HEK293 (cell line): ENCODE measurements at regions not wholly inside any gene's neighbourhood (a gene's known extent, or its start where the extent isn't known, plus 50 kb on each side); places are given as distances from the start of the nearest gene placed in this dataset.

Experiments used
- BCL11B ChIP-seq: fragments of 450-650 bp; formaldehyde crosslinking; IDR thresholded peaks from 2 replicates; pipeline ENCODE4 v1.5.1; 2016; ENCODE audit warnings: low read depth, missing biosample characterization, missing genetic modification characterization
- CTCF ChIP-seq: fragments of 450-650 bp; formaldehyde crosslinking; IDR thresholded peaks from 2 replicates; pipeline ENCODE4 v1.5.1; 2016; ENCODE audit warnings: missing biosample characterization, missing genetic modification characterization
- ELK4 ChIP-seq: IDR thresholded peaks from 2 replicates; pipeline ENCODE4 v1.6.1; 2011; ENCODE audit warnings: mild to moderate bottlenecking, low read depth, low read length, borderline replicate concordance
- PATZ1 ChIP-seq: fragments of 450-650 bp; formaldehyde crosslinking; IDR thresholded peaks from 2 replicates; pipeline ENCODE4 v1.5.1; 2016; ENCODE audit warnings: missing biosample characterization, missing genetic modification characterization
- ZBTB17 ChIP-seq: fragments of 450-650 bp; formaldehyde crosslinking; IDR thresholded peaks from 2 replicates; pipeline ENCODE4 v1.5.1; 2016; ENCODE audit warnings: missing biosample characterization, missing genetic modification characterization
- ZBTB20 ChIP-seq: fragments of 450-650 bp; formaldehyde crosslinking; IDR thresholded peaks from 2 replicates; pipeline ENCODE4 v1.5.1; 2016; ENCODE audit warnings: missing biosample characterization, missing genetic modification characterization
- ZNF10 ChIP-seq: fragments of 450-650 bp; formaldehyde crosslinking; IDR thresholded peaks from 2 replicates; pipeline ENCODE4 v1.5.1; 2017; ENCODE audit warnings: missing biosample characterization, missing genetic modification characterization
- ZNF394 ChIP-seq: fragments of 450-650 bp; formaldehyde crosslinking; IDR thresholded peaks from 2 replicates; pipeline ENCODE4 v1.5.1; 2016; ENCODE audit warnings: missing biosample characterization, missing genetic modification characterization, mild to moderate bottlenecking, moderate library complexity, borderline replicate concordance
- ZNF423 ChIP-seq: fragments of 450-650 bp; formaldehyde crosslinking; IDR thresholded peaks from 2 replicates; pipeline ENCODE4 v1.5.1; 2016; ENCODE audit warnings: missing biosample characterization, missing genetic modification characterization
- ZSCAN30 ChIP-seq: fragments of 450-650 bp; IDR thresholded peaks from 2 replicates; pipeline ENCODE4 v1.5.1; 2018; ENCODE audit warnings: missing biosample characterization, mild to moderate bottlenecking, missing genetic modification characterization, moderate library complexity

DNA sequence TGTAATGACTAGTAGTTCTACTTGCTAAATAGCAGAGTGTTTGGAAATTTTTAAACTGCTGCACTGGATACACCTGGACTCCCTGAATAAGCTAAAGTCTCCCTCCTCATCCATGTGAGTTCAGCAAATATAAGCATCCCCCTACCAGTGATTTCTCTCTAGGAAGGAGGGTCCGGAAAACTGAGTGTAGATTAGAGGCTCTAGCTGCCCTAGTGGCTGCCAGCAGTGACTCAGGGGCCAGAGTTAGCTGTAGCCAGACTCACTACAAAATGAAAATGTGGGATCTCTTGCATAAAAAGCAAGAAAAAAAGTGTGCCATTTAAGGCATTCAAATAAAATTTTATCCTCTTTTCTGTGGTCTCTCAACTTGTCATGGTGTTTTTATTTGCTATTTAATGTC is 485.0 kb upstream of the ATP11B start:
- TF ChIP-seq ZBTB20 (no peak), CTCF (no peak), BCL11B (tag by site-specific recombination) (no peak), ZNF394 (tag by site-specific recombination) (no peak), ELK4 (no peak), ZNF10 (tag by site-specific recombination) (no peak), ZBTB17 (no peak), ZNF423 (tag by site-specific recombination) (no peak), ZSCAN30 (tag by site-specific recombination) (no peak), PATZ1 (tag by site-specific recombination) (no peak)
